ACC112 (cell line): ENCODE measurements at regions not wholly inside any gene's neighbourhood (a gene's known extent, or its start where the extent isn't known, plus 50 kb on each side); places are given as distances from the start of the nearest gene placed in this dataset.

ENCODE experiments used
- H2AFZ ChIP-seq: fragments of 200-600 bp; sonication (generic); one replicate; pipeline ENCODE4 v1.6.0; 2017; ENCODE audit warnings: antibody characterized with exemption, low read length; ENCODE audit not compliant: unreplicated experiment
- H3K27ac ChIP-seq: fragments of 200-600 bp; sonication (generic); 2 replicates; pipeline ENCODE4 v1.5.1; 2014; ENCODE audit warnings: low read depth, mild to moderate bottlenecking, antibody characterized with exemption, low read length, moderate library complexity
- H3K27me3 ChIP-seq: fragments of 200-600 bp; sonication (generic); 2 replicates; pipeline ENCODE4 v1.6.1; 2014; ENCODE audit warnings: mild to moderate bottlenecking, antibody characterized with exemption, low read length, moderate library complexity, mixed read lengths; ENCODE audit not compliant: insufficient read depth
- H3K36me3 ChIP-seq: fragments of 200-600 bp; sonication (generic); 2 replicates; pipeline ENCODE4 v1.6.1; 2016; ENCODE audit warnings: mild to moderate bottlenecking, antibody characterized with exemption, low read length, moderate library complexity, mixed read lengths; ENCODE audit not compliant: insufficient read depth
- H3K4me1 ChIP-seq: fragments of 200-600 bp; sonication (generic); one replicate; pipeline ENCODE4 v1.6.1; 2016; ENCODE audit warnings: low read length, mixed read lengths; ENCODE audit not compliant: insufficient read depth, unreplicated experiment, control insufficient read depth
- H3K4me3 ChIP-seq: fragments of 200-600 bp; sonication (generic); 2 replicates; pipeline ENCODE4 v1.5.1; 2014; ENCODE audit warnings: mild to moderate bottlenecking, low read depth, low read length
- H3K79me2 ChIP-seq: fragments of 200-600 bp; sonication (generic); one replicate; pipeline ENCODE4 v1.6.0; 2016; ENCODE audit warnings: low read length; ENCODE audit not compliant: control insufficient read depth, unreplicated experiment, insufficient read depth

GRCh38 chr1:187252923-187253322 is 424.2 kb downstream of the PLA2G4A start:
- Histone ChIP-seq H3K4me1 (no peaks in the 10 kb centered on the region), H2AFZ (no peak overlapping the region), H3K4me3 (no peak overlapping the region), H3K27ac (no peak overlapping the region), H3K36me3 (no peaks in the 10 kb centered on the region), H3K79me2 (no peaks in the 10 kb centered on the region), H3K27me3 (no peaks in the 10 kb centered on the region)

- Histone ChIP-seq H3K27me3 (no peaks in the 10 kb centered on the region), H3K4me3 (no peak overlapping the region), H2AFZ (no peak overlapping the region), H3K4me1 (no peaks in the 10 kb centered on the region), H3K36me3 (no peaks in the 10 kb centered on the region), H3K79me2 (no peaks in the 10 kb centered on the region), H3K27ac (no peak overlapping the region)
Measured at GRCh38 chr1:187257476-187257875, 428.7 kb downstream of the PLA2G4A start.

GRCh38 chr1:187261637-187262036 is 432.9 kb downstream of the PLA2G4A start:
- no peaks in the 10 kb centered on the region for H3K4me1 ChIP-seq
- no peaks in the 10 kb centered on the region for H3K79me2 ChIP-seq
- no peak overlapping the region for H3K4me3 ChIP-seq
- H3K27me3 ChIP-seq, result no peaks in the 10 kb centered on the region; the same call in 1 of the 2 replicates
- no peaks in the 10 kb centered on the region for H3K36me3 ChIP-seq
- no peak overlapping the region for H3K27ac ChIP-seq
- no peak overlapping the region for H2AFZ ChIP-seq

DNA sequence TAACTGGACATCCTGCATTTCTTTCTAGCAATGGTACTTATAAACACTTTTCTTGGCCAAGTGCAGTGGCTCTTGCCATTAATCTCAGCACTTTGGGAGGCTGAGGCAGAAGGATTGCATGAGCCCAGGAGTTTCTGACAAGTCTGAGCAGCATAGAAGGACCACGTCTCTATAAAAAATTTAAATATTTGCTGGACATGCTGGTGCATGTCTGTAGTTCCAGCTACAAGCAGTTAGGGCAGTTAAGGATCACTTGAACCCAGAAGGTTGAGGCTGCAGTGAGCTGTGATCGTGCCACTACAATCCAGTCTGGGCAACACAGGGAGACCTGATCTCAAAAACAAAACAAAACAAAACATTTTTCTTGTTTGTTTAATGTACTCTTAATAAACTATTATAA is 434.0 kb downstream of the PLA2G4A start:
- no peaks in the 10 kb centered on the region for H3K36me3 ChIP-seq
- no peaks in the 10 kb centered on the region; the same call in 1 of the 2 replicates for H3K27me3 ChIP-seq
- no peak overlapping the region for H2AFZ ChIP-seq
- H3K27ac ChIP-seq, result no peak overlapping the region
- H3K4me1 ChIP-seq, result no peaks in the 10 kb centered on the region
- H3K4me3 ChIP-seq, result no peak overlapping the region
- H3K79me2 ChIP-seq, result no peaks in the 10 kb centered on the region

DNA sequence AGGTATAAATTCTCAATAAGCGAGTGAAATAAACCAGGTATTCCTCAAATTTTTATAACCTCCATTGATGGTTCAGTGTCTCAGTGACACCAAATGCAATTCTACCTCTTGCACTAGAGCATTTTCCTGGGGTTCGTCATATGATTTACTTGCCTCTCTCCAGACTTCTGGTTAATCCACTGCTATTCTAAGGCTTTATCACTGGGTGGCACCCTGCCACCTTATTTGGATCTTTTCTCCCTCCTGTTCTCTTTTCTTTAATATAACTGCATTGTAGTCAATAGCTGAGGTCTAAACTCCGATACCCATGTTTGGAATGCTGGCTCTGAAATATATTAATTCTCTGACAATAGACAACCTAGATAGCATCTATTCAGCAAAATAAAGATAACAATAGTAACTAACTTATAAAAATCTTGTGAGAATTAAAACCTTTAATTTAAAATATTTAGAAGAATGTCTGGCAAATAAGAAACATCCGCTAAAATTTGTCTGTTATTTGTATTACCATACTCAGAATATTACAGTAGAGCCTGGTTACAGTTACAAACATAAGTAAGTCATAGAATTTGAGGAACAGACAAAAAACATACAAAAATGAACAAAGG is 436.4 kb downstream of the PLA2G4A start:
- no peaks in the 10 kb centered on the region for H3K36me3 ChIP-seq
- H3K27ac ChIP-seq, result no peak overlapping the region
- no peaks in the 10 kb centered on the region for H3K79me2 ChIP-seq
- H3K4me1 ChIP-seq, result no peaks in the 10 kb centered on the region
- no peaks in the 10 kb centered on the region; the same call in 1 of the 2 replicates for H3K27me3 ChIP-seq
- no peak overlapping the region for H2AFZ ChIP-seq
- no peak overlapping the region for H3K4me3 ChIP-seq

GRCh38 chr1:187266051-187266450 is 437.3 kb downstream of the PLA2G4A start:
- Histone ChIP-seq H2AFZ (no peak overlapping the region), H3K4me3 (no peak overlapping the region), H3K27ac (no peak overlapping the region), H3K27me3 (no peaks in the 10 kb centered on the region; the same call in 1 of the 2 replicates), H3K79me2 (no peaks in the 10 kb centered on the region), H3K36me3 (no peaks in the 10 kb centered on the region), H3K4me1 (no peaks in the 10 kb centered on the region)

DNA sequence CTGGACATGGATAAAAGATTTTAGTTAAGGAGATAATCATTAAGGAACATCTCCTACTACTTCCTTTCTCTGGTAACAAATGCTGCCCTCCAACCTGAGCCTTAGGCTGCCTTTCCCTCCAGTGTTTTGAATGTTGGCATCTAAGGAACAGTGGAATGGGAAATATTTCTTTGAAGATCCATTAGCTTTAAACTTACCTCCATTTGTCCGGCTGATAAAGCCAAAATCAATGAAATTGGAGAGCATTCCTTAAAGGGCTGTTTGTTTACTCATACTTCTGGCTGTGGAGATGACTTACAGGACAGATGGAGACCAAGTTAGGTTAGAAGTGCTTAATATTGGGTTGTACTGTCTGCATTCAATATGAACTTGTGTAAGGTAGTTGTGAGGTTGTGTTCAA is 439.1 kb downstream of the PLA2G4A start:
- Histone ChIP-seq H3K36me3 (no peaks in the 10 kb centered on the region), H3K27me3 (no peaks in the 10 kb centered on the region; the same call in 1 of the 2 replicates), H3K4me1 (no peaks in the 10 kb centered on the region), H3K4me3 (no peak overlapping the region), H3K27ac (no peak overlapping the region), H3K79me2 (no peaks in the 10 kb centered on the region), H2AFZ (no peak overlapping the region)

- Histone ChIP-seq H3K27me3 (no peaks in the 10 kb centered on the region; the same call in 1 of the 2 replicates), H3K79me2 (no peaks in the 10 kb centered on the region), H2AFZ (peak overlapping the region; percentile 21), H3K4me1 (no peaks in the 10 kb centered on the region), H3K27ac (no peak overlapping the region), H3K4me3 (peak overlapping the region; percentile 59), H3K36me3 (no peaks in the 10 kb centered on the region)
Measured at GRCh38 chr1:187270256-187270655, 441.5 kb downstream of the PLA2G4A start.

DNA sequence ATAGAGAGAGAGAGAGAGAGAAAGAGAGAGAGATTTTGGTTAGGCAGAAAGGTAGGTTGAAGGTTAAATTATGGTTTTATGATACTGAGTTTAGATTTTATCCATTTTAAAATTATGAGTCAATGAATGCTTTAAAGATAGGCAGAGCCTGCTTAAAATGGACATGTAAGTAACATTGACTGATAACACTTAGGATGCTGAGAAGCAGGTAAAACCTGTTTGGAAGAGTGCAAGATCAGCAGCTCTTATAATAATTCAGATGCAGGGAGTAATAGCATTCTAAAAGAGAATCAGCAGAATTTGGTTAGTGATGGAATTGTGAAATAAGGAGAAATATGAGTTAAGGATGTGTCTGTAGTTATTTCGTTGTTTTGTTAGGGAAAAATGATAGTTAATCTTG is 446.6 kb downstream of the PLA2G4A start:
- Histone ChIP-seq H3K27me3 (no peaks in the 10 kb centered on the region), H3K36me3 (no peaks in the 10 kb centered on the region), H3K27ac (no peak overlapping the region), H2AFZ (no peak overlapping the region), H3K4me3 (no peak overlapping the region), H3K79me2 (no peaks in the 10 kb centered on the region), H3K4me1 (no peaks in the 10 kb centered on the region)

DNA sequence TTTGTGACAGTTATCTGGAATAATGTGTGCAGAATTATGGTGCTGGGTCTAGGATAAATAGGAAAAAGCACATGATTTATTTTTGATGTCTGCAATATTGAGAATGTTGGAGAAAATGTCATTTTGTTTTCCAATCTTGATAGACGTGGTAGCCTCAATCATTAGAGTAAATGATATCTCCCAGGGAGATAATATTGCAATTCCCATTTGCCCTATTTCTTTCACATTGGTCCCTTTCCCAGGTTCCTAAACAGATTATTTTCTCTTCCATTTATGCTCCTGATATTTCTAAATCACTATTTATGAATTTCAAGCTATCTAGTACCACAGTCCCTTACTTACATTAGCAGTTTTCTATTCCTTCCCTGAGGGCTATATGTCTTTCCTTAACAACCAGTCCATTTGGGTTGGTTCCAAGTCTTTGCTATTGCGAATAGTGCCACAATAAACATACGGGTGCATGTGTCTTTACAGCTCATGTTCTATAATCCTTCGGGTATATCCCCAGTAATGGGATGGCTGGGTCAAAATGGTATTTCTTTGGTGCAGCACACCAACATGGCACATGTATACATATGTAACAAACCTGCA is 447.3 kb downstream of the PLA2G4A start:
- Histone ChIP-seq H3K4me3 (no peak overlapping the region), H3K27me3 (peaks cover 1% of the 10 kb centered on the region; the same call in 1 of the 2 replicates), H3K27ac (no peak overlapping the region), H3K79me2 (no peaks in the 10 kb centered on the region), H3K36me3 (no peaks in the 10 kb centered on the region), H3K4me1 (no peaks in the 10 kb centered on the region), H2AFZ (no peak overlapping the region)

DNA sequence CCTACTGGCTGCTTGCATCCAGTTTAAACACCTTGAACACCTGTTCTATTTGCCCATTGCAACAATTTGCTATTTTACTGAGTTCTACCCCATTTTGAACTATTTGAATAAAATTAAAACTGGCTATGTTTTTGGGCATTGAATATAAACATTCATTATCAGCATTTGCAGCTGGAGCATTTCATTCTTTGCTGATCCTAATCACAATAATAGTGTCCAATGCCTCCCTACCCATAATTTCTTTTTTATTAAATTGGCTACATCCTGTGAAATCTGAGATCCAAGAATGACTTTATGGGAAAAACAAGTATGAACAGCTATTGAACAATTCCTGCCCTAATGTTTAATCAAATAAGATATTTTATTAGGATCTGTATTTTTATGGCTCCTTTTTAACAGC is 447.9 kb downstream of the PLA2G4A start:
- Histone ChIP-seq H3K4me3 (no peak overlapping the region), H3K36me3 (no peaks in the 10 kb centered on the region), H3K4me1 (no peaks in the 10 kb centered on the region), H3K27me3 (peaks cover 3% of the 10 kb centered on the region; the same call in 1 of the 2 replicates), H2AFZ (no peak overlapping the region), H3K79me2 (no peaks in the 10 kb centered on the region), H3K27ac (no peak overlapping the region)
